Right renal pelvis (tissue), 4 donors: ENCODE measurements at regions not wholly inside any gene's neighbourhood (a gene's known extent, or its start where the extent isn't known, plus 50 kb on each side); places are given as distances from the start of the nearest gene placed in this dataset.
A peak's percentile ranks its signal among the peaks of the same experiment; 100 is the strongest.
"Not testable (repeated sequence)": the region's sequence is repeated elsewhere in the genome, so short reads cannot be mapped to it uniquely, and the experiment has no call there.

ENCODE experiments used
- DNase-seq, 4 donors: peaks; one replicate each; pipeline ENCODE4 v3.0.0-alpha.2; 2013; ENCODE audit warnings: low read depth in 4 of 4, low spot score in 3 of 4, missing footprints in 1 of 4

GRCh38 chr2:140178234-140178633 lies 1398.0 kb upstream of the NXPH2 start:
- no peak for DNase-seq

GRCh38 chr2:140177086-140177485 lies 1396.9 kb upstream of the NXPH2 start:
- no peak for DNase-seq

- DNase-seq = no peak
These were observed 1393.6 kb upstream of the NXPH2 start for GRCh38 chr2:140173790-140174189.

GRCh38 chr2:140164449-140164848 lies 1384.3 kb upstream of the NXPH2 start:
- DNase-seq = no peak

- no peak for DNase-seq
These were observed 1378.1 kb upstream of the NXPH2 start for GRCh38 chr2:140158259-140158658.

GRCh38 chr2:140157816-140158215 lies 1377.6 kb upstream of the NXPH2 start:
- no peak for DNase-seq

- DNase-seq = no peak
These were observed 1374.5 kb upstream of the NXPH2 start for GRCh38 chr2:140154706-140155105.

GRCh38 chr2:140154271-140154670 lies 1374.1 kb upstream of the NXPH2 start:
- DNase-seq = no peak

GRCh38 chr2:140144611-140145010 lies 1364.4 kb upstream of the NXPH2 start:
- no peak for DNase-seq

- DNase-seq = no peak
These were observed 1358.5 kb upstream of the NXPH2 start for GRCh38 chr2:140138736-140139135.

GRCh38 chr2:140136861-140137260 lies 1356.7 kb upstream of the NXPH2 start:
- no peak for DNase-seq

- no peak for DNase-seq
These were observed 1356.2 kb upstream of the NXPH2 start for GRCh38 chr2:140136366-140136765.

- no peak for DNase-seq
These were observed 1348.7 kb upstream of the NXPH2 start for GRCh38 chr2:140128909-140129308.

- DNase-seq = no peak
These were observed 1341.8 kb upstream of the NXPH2 start for GRCh38 chr2:140122001-140122400.

GRCh38 chr2:140117386-140117785 lies 1337.2 kb upstream of the NXPH2 start:
- DNase-seq = peak; percentile 41 to 84 (median 70)

- no peak for DNase-seq
These were observed 1328.7 kb upstream of the NXPH2 start for GRCh38 chr2:140108706-140109475.

- no peak for DNase-seq
These were observed 1311.7 kb upstream of the NXPH2 start for GRCh38 chr2:140091926-140092325.

GRCh38 chr2:140086964-140087363 lies 1306.8 kb upstream of the NXPH2 start:
- no peak for DNase-seq

- no peak for DNase-seq
These were observed 1305.5 kb upstream of the NXPH2 start for GRCh38 chr2:140085674-140086073.

- DNase-seq = no peak
These were observed 1298.8 kb upstream of the NXPH2 start for GRCh38 chr2:140079038-140079437.

- DNase-seq = no peak
These were observed 1296.0 kb upstream of the NXPH2 start for GRCh38 chr2:140076164-140076563.

GRCh38 chr2:140073763-140074162 lies 1293.6 kb upstream of the NXPH2 start:
- not testable (repeated sequence) for DNase-seq

- DNase-seq = no peak
These were observed 1287.5 kb upstream of the NXPH2 start for GRCh38 chr2:140067661-140068060.
